ENCODE measurements at regions not wholly inside any gene's neighbourhood (a gene's known extent, or its start where the extent isn't known, plus 50 kb on each side); places are given as distances from the start of the nearest gene placed in this dataset.

- no peaks in the 10 kb centered on the region for H3K9me3 ChIP-seq
- no peaks in the 10 kb centered on the region for H3K27me3 ChIP-seq
- no peaks in the 10 kb centered on the region for H3K36me3 ChIP-seq
- no peak overlapping the region for H3K4me3 ChIP-seq
- intact Hi-C loops (cut with DNase I; ENCODE audit: low total_unique reads): no loop called here
- no peaks in the 10 kb centered on the region for H3K4me1 ChIP-seq
- no peak overlapping the region for H3K27ac ChIP-seq
- no peak for DNase-seq
- no peak for TF ChIP-seq CTCF (IDR thresholded peaks at IDR 0.05)
Observed at GRCh38 chr2:58974881-58975280, 733.8 kb upstream of the FANCL start.

GRCh38 chr2:58974426-58974825, 733.3 kb upstream of the FANCL start:
- H3K4me1 ChIP-seq: no peaks in the 10 kb centered on the region
- DNase-seq: no peak

GRCh38 chr2:58973811-58974281, 732.7 kb upstream of the FANCL start:
- H3K9me3 ChIP-seq: no peaks in the 10 kb centered on the region
- H3K4me1 ChIP-seq: no peaks in the 10 kb centered on the region
- DNase-seq: no peak
- intact Hi-C loops (cut with DNase I; ENCODE audit: low total_unique reads): no loop called here
- H3K36me3 ChIP-seq: no peaks in the 10 kb centered on the region
- no peaks in the 10 kb centered on the region for H3K27me3 ChIP-seq
- TF ChIP-seq POLR2A (IDR thresholded peaks at IDR 0.05): no peak
- no peak for TF ChIP-seq CTCF (IDR thresholded peaks at IDR 0.05)
- no peak overlapping the region for H3K4me3 ChIP-seq
- no peak overlapping the region for H3K27ac ChIP-seq

More at GRCh38 chr2:58974426-58974825, 733.3 kb upstream of the FANCL start:
- TF ChIP-seq CTCF (IDR thresholded peaks at IDR 0.05): no peak
- TF ChIP-seq POLR2A (IDR thresholded peaks at IDR 0.05): no peak
- no peaks in the 10 kb centered on the region for H3K27me3 ChIP-seq
- no peaks in the 10 kb centered on the region for H3K36me3 ChIP-seq
- no peaks in the 10 kb centered on the region for H3K9me3 ChIP-seq
- no peak overlapping the region for H3K4me3 ChIP-seq
- no peak overlapping the region for H3K27ac ChIP-seq
- intact Hi-C loops (cut with DNase I; ENCODE audit: low total_unique reads): no loop called here

GRCh38 chr2:58972737-58973136, 731.6 kb upstream of the FANCL start:
- no peaks in the 10 kb centered on the region for H3K27me3 ChIP-seq
- H3K4me1 ChIP-seq: no peaks in the 10 kb centered on the region
- no peaks in the 10 kb centered on the region for H3K36me3 ChIP-seq
- no peak overlapping the region for H3K27ac ChIP-seq
- H3K4me3 ChIP-seq: no peak overlapping the region
- intact Hi-C loops (cut with DNase I; ENCODE audit: low total_unique reads): no loop called here
- H3K9me3 ChIP-seq: no peaks in the 10 kb centered on the region
- no peak for DNase-seq
- TF ChIP-seq CTCF (IDR thresholded peaks at IDR 0.05) (no peak), POLR2A (IDR thresholded peaks at IDR 0.05) (no peak)

- Histone ChIP-seq H3K9me3 (no peaks in the 10 kb centered on the region), H3K27me3 (no peaks in the 10 kb centered on the region), H3K36me3 (no peaks in the 10 kb centered on the region), H3K27ac (no peak overlapping the region), H3K4me1 (no peaks in the 10 kb centered on the region), H3K4me3 (no peak overlapping the region)
- intact Hi-C loops (cut with DNase I; ENCODE audit: low total_unique reads): no loop called here
- TF ChIP-seq POLR2A (IDR thresholded peaks at IDR 0.05): no peak
- TF ChIP-seq CTCF (IDR thresholded peaks at IDR 0.05): no peak
- no peak for DNase-seq
Observed at GRCh38 chr2:58971511-58972360, 730.6 kb upstream of the FANCL start.
